NCI-H226 (cell line): ENCODE measurements at regions not wholly inside any gene's neighbourhood (a gene's known extent, or its start where the extent isn't known, plus 50 kb on each side); places are given as distances from the start of the nearest gene placed in this dataset.
"Not testable (repeated sequence)": the region's sequence is repeated elsewhere in the genome, so short reads cannot be mapped to it uniquely, and the experiment has no call there.

Experiments used
- DNase-seq: peaks from one replicate; pipeline ENCODE4 v3.0.0-alpha.2; 2015

GRCh38 chr12:88925454-88925853, 345.2 kb upstream of the KITLG start:
- DNase-seq, result no peak

GRCh38 chr12:88924162-88924561, 343.9 kb upstream of the KITLG start:
- no peak for DNase-seq

- no peak for DNase-seq
Measured at GRCh38 chr12:88923631-88924030, 343.4 kb upstream of the KITLG start.

- DNase-seq, result peak; percentile 31
Measured at GRCh38 chr12:88922816-88923215, 342.5 kb upstream of the KITLG start.

- no peak for DNase-seq
Measured at GRCh38 chr12:88921890-88922532, 341.7 kb upstream of the KITLG start.

GRCh38 chr12:88921434-88921833, 341.2 kb upstream of the KITLG start:
- DNase-seq, result no peak

GRCh38 chr12:88918161-88918560, 337.9 kb upstream of the KITLG start:
- DNase-seq, result no peak

GRCh38 chr12:88914967-88915366, 334.7 kb upstream of the KITLG start:
- no peak for DNase-seq

GRCh38 chr12:88909510-88909909, 329.2 kb upstream of the KITLG start:
- DNase-seq, result no peak

GRCh38 chr12:88908345-88908744, 328.1 kb upstream of the KITLG start:
- DNase-seq, result no peak

- no peak for DNase-seq
Measured at GRCh38 chr12:88904705-88905104, 324.4 kb upstream of the KITLG start.

- no peak for DNase-seq
Measured at GRCh38 chr12:88903333-88903732, 323.1 kb upstream of the KITLG start.

GRCh38 chr12:88897723-88898122, 317.5 kb upstream of the KITLG start:
- DNase-seq, result peak; percentile 12

GRCh38 chr12:88896958-88897357, 316.7 kb upstream of the KITLG start:
- no peak for DNase-seq

- DNase-seq, result no peak
Measured at GRCh38 chr12:88895634-88896033, 315.4 kb upstream of the KITLG start.

- DNase-seq, result no peak
Measured at GRCh38 chr12:88893801-88894200, 313.5 kb upstream of the KITLG start.

- DNase-seq, result not testable (repeated sequence)
Measured at GRCh38 chr12:88891434-88891833, 311.2 kb upstream of the KITLG start.

- peak; percentile 56 for DNase-seq
Measured at GRCh38 chr12:88889326-88890110, 309.2 kb upstream of the KITLG start.

- DNase-seq, result no peak
Measured at GRCh38 chr12:88884600-88884999, 304.3 kb upstream of the KITLG start.

GRCh38 chr12:88882662-88883061, 302.4 kb upstream of the KITLG start:
- no peak for DNase-seq

GRCh38 chr12:88880051-88880450, 299.8 kb upstream of the KITLG start:
- no peak for DNase-seq

- DNase-seq, result no peak
Measured at GRCh38 chr12:88878295-88878694, 298.0 kb upstream of the KITLG start.

- DNase-seq, result peak; percentile 16
Measured at GRCh38 chr12:88876857-88877256, 296.6 kb upstream of the KITLG start.

GRCh38 chr12:88870000-88870737, 289.9 kb upstream of the KITLG start:
- DNase-seq, result no peak
